GDM1 (cell line): ENCODE measurements at regions not wholly inside any gene's neighbourhood (a gene's known extent, or its start where the extent isn't known, plus 50 kb on each side); places are given as distances from the start of the nearest gene placed in this dataset.

Experiments used
- DNase-seq: peaks from one replicate; lab custom pipeline; 2025; lab: John Stamatoyannopoulos, UW

DNA sequence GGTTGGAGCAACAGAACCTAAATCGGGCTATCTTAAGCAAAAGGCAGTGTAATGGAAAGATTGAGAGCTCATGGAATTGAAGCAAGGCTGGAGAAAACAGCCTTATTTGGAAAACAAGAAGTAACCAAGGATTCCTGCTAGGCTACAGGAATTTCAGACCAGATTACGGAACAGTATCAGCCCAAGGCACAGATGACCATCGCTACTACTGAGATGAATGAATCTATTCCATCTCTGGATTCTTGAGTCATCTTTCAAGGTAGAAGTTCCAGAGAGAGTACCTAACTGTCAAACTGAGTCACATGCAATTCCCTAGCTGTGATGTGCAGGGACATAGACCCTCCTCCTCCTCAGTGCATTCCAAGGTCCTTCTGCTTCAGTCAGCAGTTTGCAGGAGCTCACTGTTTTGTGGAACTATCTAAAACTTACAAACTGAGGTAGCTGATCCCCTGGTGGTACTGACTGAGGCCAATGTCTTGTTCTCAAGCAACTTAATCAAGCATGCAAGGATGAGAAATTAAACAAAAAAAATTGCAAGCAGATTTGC is 62.0 kb upstream of the SMLR1 start:
- DNase-seq, result no peak

GRCh38 chr6:130766239-130767144 is 60.7 kb upstream of the SMLR1 start:
- no peak for DNase-seq

DNA sequence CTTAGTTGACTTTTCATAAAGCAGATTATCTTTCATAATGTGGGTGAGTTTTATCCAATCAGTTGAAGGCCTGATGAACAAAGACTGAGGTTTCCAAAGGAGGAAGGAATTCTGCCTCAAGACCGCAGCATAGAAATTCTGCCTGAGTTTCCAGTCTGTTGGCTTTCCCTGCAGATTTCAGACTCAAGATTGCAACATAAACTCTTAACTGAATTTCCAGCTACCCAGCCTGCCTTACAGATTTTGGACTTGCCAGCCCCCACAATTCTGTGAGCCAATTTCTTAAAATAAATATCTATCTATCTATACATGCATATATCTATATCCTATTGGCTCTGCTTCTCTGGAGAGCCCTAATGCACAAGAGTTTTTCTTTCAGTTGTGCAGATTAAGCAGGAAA is 57.3 kb upstream of the SMLR1 start:
- no peak for DNase-seq

GRCh38 chr6:130771741-130772140 is 55.5 kb upstream of the SMLR1 start:
- DNase-seq, result no peak

DNA sequence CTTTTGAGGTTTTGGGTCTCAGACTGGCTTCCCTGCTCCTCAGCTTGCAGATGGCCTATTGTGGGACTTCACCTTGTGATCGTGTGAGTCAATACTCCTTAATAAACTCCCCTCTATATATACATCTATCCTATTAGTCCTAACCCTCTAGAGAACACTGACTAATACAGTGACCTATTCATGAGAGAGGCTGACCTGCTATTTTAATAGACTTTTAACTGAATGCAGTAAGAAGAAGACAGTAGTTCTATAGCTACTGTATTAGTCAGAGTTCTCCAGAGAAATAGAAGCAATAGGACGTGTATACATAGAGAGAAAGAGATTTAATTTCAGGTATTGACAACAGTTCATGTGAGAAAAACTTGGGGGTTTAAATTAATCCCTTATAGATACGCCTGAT is 53.3 kb upstream of the SMLR1 start:
- DNase-seq, result no peak

DNA sequence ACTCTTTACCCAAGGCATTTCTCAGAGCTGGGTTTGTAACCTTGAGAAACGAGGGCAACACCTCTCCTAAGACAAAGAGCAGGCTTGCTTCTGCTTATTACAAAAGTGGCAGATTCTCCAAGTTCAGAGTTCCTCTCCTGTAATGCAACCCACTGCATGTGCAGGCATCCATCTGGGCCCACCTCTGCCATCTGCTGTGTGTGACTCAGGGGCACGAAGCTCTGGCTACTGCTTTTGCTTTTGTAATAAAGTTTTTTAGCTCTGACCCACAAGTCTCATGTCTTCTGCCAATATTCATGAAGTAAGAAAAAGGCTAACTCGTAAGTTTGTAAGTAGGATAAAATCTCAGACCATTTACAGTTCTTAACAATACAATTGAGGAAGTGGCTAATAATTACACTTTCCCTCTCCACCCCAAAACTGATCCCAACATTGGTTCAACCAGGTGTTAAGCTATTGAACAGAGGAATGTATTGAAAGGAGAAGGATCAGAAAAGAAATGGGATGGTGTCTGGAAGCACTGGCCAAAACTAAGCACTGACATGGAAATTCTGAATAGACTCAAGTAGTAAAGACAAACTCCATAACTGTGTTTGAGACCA is 51.7 kb upstream of the SMLR1 start:
- no peak for DNase-seq

- DNase-seq, result no peak
Measured at GRCh38 chr6:130776287-130776925, 50.8 kb upstream of the SMLR1 start.
